GM18517 (cell line): ENCODE measurements at regions not wholly inside any gene's neighbourhood (a gene's known extent, or its start where the extent isn't known, plus 50 kb on each side); places are given as distances from the start of the nearest gene placed in this dataset.

Experiments
- ATAC-seq: cut with Tn5 transposase; IDR thresholded peaks from one replicate; pipeline ENCODE4 v1.9.1; 2021; ENCODE audit warnings: mild to moderate bottlenecking, moderate library complexity; ENCODE audit not compliant: unreplicated experiment

DNA sequence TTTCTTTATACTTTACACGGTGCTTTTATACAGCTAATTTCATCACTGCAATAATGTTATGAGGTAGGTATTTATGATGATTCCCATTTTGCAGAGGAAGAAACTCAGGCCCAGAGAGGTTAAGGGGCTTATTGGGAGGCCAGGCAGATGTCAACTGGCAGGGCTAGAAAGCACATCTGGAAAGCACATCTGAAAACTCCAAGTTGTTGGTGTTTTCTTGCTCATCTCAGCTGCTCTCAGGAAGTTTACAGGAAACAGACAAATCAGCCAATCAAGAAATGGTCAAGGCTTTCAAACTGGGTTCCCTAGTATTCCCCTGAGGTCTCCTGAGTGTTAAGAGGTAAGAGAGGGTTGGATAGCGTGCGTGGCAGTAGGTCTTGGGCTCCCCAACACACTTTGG is 124.1 kb upstream of the MED13L start:
- no peak for ATAC-seq

DNA sequence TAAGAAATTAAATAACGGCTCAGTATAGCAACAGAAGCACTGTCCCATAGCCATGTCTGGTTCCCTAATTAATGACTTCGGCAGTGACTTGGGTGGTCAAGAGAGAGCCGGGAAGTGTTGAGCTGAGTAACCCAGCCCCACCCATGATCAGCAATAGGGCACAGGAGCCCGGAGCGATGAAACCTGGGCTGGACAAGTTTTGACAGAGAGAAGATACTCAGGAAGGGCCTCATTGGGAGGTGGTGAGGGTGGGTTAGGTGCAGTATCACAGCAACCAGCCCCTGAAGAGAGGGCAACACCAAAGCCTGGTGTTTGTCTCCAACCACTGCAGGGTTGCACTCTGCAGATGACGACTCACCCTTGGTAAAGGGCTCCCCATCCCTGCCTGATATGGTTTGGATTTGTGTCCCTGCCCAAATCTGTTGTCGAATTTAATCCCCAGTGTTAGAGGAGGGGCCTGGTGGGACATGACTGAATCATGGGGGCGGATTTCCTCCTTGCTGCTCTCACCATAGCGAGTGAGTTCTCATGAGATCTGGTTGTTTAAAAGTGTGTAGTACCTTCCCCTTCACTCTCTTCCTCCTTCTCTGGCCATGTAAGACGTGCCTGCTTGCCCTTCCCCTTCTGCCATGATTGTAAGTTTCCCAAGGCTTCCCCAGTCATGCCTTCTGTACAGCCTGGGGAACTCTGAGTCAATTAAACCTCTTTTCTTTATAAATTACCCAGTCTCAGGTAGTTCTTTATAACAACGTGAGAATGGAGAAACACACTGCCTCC is 124.9 kb upstream of the MED13L start:
- ATAC-seq = no peak

DNA sequence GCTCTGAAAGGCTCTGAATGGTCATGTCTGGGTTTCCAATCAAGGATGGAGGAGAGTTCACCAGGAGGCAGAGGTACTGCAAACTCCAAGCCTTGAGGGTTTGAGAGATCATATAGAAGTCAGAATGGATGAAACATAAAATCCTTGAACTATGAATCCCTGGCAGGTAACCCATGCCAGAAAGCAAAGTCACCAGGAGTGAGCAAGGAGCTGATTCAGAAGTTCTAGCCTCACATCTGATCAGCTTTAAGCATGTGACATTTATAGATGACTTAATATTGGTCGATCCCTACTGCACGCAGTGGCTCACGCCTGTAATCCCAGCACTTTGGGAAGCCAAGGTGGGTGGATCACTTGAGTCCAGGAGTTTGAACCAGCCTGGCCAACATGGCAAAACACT is 126.1 kb upstream of the MED13L start:
- no peak for ATAC-seq

DNA sequence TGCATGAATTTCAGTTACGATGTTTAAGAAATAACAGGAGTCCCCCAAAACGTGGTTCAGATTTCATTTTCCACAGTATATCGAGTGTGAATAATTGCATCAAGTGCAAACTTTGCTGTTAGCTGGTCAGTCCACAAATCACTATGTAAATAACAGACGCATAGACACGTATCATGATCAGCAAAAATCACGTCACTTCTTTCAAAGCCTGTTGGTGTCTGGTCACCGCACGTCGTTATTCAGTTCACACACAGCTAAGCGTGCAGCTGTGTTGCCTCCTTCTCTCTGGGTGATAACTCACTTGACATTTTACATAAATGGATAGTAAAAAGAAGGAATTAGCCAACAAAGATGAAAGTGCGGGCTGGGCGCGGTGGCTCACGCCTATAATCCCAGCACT is 126.8 kb upstream of the MED13L start:
- no peak for ATAC-seq

DNA sequence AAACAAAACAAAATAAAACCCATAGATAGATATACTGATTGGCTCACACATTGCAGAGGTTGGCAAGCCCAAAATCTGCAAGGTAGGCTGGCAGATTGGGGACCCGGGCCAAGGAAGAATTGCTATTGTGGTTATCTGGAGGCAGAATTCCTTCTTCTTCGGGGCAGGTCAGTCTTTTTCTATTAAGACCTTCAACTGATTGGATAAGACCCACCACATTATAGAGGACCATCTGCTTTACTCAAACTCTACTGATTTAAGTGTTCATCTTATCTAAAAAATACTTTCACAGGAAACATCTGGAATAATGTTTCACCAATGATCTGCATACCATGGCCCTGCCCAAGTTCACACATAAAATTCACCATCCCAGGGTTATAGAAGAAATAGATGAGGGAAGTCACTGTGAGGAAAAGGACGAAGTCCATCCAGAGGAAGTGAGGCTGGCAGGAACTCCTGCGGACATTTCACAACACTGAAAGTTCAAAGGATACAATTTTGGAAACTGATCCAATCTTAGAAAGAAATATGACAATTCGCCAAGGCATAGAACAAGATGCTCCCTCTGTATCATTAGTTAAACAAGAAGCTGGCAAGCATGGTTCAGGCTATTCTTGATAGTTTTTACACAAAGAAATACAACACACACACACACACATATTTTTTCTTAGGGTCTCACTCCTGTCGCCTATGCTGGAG is 127.6 kb upstream of the MED13L start:
- ATAC-seq = no peak

DNA sequence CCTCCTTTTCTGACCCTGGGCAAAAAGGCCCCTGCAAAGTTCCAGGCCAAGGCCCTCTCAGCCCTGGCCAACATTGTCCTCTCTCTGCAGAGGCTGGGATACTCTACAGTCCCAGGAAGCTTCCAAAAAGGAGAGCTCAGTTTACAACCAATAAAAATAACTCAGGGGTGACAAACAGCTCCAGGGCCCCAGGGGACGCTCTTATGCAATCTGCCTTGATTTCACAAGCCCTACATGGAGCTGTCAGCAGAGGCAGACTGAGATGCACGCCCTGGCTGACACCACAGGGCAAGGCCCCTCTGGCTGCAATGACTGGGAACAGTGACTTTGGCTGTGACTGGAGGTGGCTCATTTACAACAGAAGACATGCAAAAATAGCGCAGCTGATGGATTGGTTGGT is 129.0 kb upstream of the MED13L start:
- no peak for ATAC-seq

DNA sequence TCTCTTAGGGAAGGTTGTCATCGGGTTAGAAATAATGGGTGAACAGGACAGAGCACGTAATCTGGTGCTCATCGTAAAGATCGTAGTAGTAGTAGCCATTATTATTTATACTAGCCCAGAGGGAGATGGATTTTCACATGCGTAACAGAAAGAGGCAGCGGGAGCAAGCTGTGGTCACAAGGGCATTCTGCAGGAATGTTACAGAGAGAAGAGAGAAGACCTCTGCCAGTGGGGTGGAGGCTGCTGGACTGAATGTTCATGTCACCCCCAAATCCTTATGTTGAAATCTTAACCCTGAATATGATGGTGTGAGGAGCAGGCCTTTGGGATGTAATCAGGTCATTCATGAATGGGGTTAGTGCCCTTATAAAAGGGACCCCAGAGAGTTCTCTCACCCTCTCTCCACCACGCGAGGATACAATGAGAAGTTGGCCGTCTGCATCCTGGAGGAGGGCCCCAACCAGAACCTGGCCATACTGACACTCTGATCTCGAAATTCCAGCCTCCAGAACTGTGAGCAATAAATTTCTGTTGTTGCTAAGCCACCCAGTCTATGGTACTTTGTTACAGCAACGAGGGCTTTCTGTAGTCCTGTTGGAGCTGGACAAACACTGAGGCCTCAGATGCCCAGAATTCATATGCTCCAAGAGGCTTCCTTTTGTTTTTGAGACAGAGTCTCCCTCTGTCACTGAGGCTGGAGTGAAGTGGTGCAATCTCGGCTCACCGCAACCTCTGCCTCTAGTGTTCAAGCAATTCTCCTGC is 131.2 kb upstream of the MED13L start:
- ATAC-seq = no peak

DNA sequence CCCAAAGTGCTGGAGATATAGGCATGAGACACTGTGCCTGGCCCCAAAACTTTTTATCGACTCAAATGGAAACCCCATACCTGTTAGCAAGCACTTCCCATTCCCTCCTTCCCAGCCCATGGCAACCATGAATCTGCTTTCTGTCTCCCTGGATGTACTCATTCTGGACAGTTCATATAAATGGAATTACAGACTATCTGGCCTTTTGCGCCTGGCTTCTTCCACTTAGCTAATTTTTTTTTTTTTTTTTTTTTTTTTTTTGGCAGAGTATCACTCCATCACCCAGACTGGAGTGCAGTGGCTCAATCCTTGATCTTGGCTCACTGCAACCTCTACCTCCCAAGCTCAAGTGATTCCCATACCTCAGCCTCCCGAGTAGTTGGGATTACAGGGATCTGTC is 134.5 kb upstream of the MED13L start:
- no peak for ATAC-seq

DNA sequence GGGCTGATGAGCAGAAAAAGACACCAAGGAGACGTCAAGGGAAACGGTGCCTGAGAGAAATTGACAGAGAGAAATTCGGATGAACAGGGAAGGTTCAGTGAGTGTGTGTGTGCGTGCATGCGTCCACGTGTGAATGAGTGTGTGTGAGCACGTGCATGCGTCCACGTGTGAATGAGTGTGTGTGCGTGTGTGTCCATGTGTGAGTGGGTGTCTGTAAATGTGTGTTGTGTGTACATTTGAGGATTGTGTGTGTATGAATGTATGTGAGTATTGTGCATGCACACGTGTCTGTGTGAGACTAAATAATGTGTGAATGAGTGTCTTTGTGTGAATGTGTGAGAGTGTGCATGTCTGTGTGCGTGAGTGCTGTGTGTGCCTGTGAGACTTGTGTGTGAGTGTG is 137.4 kb upstream of the MED13L start:
- ATAC-seq = no peak

DNA sequence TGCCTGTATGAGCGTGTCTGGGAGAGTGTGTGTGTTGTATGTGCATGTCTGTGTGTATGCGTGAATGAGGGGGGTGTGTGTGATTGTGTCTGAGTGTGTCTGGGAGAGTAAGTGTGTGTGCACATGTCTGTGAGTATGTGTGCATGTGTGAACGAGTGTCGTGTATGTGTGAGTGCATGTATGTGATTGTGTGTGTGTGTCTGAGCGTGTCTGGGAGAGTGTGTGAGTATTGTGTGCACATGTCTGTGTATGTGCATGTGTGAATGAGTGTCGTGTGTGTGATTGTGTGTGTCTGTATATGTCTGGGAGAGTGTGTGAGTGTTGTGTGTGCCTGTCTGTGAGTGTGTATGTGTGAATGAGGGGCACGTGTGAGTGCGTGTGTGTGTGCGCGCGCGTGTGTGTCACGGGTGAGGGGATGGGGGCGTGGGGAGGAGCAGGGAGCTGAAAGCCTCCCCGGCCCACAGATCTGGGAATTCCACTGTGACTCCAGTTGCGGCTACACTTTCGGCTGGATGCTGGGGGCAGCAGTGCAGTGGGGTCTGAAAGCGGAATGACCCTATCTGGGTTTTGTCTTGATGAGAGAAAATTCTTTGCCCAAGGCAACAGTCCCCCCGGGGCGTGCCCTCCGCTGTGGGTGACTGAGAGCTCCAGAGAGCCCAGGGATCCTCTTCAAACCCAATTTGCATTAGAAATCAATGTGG is 138.1 kb upstream of the MED13L start:
- no peak for ATAC-seq

DNA sequence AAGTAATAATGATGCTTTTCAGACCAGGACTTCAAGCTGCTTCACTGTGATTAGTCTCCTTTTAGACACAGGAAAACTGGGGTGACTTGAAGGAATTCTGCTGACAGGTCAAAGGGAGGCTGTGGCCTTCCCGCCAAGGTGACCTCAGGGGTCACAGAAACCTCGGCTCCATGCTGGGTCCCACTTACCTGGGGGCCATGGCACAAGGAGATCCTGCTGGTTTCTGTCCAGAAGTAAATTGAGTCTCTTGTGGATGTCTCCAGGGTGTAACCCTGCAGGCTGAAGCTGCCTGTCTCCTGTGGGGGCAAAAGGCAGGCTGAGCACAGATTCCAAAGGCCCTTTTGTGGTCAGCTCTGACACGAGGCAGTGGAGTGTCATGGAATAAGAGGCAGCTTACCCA is 138.7 kb upstream of the MED13L start:
- ATAC-seq = no peak

DNA sequence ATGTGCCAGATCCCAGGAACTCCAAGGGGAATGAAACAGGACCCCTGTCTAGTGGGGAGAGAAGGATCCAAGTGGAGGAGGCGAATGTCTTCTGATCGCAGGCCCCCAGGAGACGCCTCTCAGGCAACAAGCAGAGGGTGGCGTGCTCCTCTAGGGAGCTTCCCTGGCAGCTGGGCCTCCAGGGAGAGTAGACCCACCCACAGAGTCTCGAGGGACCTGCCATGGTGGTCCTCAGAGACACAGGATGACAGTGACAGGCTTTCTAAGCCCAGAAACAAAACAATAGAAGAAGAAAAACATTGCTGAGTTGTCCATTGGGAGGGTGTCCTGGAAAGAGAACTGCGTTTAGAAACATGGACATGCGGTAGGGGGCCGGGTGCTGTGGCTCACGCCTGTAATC is 140.6 kb upstream of the MAP1LC3B2 start:
- no peak for ATAC-seq

DNA sequence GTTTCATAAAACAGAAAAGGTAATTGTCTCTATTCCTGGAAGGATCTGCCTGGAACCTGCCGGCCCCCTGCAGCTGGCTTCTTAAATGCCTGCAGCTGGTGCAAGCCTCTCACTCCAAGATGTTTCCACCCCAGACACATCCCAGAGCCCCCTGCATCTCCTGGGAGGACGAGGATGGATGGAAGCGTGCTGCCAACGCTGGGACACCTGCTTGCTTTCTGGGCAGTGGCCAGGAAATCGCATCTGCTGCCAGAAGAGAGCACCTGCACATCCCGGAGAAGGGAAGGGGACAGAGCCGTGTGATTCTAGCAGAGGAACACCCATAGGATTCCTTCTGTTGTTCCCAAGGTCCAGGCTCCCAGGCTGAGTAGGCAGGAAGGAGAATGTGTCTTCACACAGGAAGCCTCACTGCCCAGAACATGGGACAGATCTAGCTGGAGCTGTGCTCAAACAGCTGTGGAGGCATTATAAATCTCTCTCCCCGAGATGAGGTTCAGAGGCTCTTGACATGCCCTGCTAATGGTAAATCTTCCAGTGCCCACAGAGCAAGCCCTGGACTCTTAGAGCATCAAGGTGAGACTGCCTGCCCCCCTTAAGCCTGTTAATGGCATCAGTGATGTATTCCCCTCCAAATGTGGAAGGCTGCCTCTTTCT is 138.8 kb upstream of the MAP1LC3B2 start:
- ATAC-seq = no peak

DNA sequence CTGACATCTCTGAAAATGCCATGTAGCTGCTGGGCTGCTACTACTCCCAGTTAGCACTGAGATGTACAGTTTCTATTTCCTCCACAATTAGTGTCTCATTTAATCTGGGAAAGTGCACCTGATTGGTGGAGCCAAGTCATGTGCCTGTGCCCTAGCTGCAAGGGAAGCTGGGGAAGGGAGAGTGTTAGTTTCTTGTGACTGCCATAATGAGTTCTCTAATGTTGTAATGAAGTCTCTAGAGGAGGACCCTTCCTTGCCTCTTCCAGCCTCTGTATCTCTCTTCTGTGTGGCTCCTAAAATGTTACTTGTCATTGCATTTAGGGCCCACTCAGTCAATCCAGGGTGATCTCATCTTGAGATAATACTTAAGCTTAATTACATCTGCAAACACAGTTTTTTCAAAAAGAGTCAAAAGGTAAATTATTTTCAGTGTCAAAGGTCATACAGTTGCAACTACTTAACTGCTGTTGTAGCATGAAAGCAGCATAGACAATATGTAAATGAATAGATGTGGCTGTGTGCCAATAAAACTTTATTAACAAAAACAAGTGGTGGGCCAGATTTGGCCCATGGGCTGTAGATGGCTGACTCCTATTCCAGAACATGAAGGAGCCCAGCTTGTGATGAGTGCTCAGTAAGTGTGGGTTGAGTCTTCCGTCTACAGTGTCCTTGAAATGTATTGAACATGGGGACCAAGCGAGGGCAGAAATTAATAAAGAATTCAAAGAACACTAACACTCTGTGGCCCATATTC is 137.2 kb upstream of the MAP1LC3B2 start:
- no peak for ATAC-seq

DNA sequence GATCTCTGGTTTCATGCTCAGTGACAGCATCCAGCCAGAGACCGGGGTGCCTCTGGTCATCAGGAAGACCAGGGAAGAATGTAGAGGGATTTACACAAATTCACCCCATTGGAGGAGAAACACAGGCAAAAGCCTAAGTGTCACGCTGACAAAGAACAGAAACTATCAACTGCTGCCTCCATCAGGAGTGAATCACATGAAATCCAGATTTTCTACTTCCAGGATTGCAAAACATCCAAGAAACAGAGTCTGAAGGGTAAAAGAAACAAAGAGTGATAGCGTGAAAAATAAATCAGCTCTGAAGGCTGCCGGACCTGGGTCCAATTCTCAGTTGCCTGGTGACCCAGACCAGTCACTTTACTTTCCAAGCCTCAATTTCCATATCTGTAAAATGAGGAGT is 136.1 kb upstream of the MAP1LC3B2 start:
- ATAC-seq = no peak

DNA sequence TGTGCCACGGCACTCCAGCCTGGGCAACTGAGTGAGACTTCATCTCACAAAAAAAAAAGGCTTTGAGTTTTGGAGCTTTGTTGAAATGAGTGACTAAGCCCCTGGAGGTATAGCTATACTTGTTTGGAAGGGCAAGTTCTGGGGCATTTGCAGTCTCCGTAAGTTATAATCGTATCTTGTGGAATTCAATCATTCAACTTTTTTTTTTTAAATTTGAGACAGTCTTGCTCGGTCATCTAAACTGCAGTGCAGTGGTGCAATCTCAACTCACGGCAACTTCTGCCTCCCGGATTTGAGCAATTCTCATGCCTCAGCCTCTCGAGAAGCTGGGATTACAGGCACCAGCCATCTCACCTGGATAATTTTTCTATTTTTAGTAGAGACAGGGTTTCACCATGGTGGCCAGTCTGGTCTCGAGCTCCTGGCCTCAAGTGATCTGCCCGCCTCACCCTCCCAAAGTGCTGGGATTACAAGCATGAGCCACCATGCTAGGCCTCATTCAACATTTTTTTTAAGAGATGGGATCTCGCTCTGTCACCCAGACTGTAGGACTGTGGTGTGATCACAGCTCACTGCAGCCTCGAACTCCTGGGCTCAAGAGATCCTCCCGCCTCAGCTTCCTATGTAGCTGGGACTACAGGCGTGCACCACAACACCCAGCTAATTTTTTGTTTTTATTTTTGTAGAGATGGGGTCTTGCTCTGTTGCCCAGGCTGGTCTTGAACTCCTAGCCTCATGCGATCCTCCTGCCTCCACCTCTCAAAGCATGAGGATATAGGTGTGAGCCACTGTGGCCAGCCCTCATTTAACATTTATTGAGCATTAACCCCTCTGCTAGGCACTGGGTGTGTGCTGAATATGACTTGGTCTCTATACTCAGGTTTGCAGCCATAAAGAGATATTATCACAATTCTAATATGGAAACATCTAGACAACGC is 133.7 kb upstream of the MAP1LC3B2 start:
- ATAC-seq = no peak

DNA sequence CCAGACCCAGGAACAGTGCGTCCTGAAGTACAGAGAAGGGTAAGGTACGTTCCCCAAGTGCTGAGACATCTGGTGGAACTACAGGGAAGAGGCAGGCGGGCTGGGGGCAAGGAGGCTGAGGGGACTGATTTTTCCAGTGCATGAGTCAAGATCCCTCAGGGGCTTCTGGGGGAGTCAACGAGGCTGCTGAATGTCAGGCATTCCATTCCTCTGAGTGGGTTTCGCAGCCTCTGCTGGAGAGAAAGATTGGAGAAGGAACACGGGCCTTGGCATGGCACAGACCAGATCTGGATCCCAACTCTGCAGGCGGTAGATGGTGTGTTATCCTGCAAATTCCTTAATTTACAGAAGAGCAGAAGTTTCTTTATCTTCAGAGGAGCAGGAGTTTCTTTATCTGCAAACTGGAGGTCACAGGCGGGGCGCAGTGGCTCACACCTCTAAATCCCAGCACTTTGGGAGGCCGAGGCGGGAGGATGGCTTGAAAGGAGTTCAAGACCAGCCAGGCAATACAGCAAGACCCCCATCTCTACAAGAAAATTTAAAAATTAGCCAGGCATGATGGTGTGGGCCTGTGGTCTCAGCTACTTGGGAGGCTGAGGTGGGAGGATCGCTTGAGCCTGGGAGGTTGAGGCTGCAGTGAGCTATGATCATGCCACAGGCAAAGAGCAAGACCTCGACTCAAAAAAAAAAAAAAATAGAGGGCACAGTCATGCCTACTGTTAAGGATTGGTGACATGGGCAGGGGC is 132.6 kb upstream of the MAP1LC3B2 start:
- ATAC-seq = no peak

DNA sequence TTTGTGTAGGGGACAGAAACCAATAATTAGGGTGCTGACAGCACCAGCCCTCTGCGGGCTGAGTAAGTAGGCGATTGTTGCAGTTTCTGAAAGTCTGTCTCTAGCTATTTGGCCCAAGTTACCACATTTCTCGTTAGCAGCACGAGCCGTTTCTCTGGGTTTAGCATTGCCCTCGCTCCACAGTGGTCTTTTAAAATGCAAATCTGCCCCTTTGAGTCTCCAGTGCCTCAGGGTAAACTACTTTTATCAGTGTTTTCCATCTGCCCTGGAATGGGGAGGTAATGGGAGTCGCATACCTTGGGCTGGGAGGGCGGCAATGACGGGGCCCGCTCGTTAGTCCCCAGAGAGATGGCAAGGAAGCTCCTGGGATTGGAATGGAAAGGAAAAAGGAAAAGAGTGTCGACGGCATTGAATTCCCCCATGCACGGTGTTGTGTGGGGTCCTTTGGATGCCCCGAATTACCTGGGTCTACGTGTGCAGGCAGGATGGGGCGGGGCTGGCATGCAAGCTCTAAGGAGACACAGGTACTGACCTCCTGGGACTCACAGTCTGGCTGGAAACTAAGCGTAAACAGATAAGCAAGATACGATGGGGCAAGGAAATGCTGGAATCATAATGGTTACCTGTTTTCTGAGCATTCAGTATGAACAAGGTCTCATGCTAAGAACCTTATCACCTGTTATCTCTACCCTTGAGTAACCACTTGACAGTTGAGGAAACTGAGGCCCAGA is 131.8 kb upstream of the MAP1LC3B2 start:
- ATAC-seq = no peak
